ENCODE measurements at regions not wholly inside any gene's neighbourhood (a gene's known extent, or its start where the extent isn't known, plus 50 kb on each side); places are given as distances from the start of the nearest gene placed in this dataset.

DNA sequence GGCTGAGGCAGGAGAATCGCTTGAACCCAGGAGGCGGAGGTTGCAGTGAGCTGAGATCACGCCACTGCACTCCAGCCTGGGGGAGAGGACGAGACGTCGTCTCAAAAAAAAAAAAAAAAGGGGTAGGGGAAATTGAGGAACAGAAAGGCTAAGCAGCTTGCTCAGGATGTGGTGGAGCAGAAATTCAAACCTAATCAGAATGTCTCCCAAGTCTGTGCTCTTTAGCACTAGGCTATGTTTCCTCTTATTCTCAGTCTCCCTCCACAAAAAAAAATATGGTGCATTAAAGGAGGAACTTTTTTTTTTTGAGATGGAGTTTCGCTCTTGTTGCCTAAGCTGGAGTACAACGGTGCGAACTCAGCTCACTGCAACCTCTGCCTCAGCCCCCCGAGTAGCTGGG, 114.2 kb downstream of the SLC16A1 start:
- TF ChIP-seq, protein P1, sequence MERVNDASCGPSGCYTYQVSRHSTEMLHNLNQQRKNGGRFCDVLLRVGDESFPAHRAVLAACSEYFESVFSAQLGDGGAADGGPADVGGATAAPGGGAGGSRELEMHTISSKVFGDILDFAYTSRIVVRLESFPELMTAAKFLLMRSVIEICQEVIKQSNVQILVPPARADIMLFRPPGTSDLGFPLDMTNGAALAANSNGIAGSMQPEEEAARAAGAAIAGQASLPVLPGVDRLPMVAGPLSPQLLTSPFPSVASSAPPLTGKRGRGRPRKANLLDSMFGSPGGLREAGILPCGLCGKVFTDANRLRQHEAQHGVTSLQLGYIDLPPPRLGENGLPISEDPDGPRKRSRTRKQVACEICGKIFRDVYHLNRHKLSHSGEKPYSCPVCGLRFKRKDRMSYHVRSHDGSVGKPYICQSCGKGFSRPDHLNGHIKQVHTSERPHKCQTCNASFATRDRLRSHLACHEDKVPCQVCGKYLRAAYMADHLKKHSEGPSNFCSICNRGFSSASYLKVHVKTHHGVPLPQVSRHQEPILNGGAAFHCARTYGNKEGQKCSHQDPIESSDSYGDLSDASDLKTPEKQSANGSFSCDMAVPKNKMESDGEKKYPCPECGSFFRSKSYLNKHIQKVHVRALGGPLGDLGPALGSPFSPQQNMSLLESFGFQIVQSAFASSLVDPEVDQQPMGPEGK (CRISPR knock-in tag; IDR thresholded peaks at IDR 0.05; ENCODE audit: borderline replicate concordance) = no peak
- TF ChIP-seq OSR1 (CRISPR knock-in tag; IDR thresholded peaks at IDR 0.05) = no peak
- TF ChIP-seq ZNF8 (CRISPR knock-in tag; IDR thresholded peaks at IDR 0.05) = no peak
- TF ChIP-seq, protein P2, sequence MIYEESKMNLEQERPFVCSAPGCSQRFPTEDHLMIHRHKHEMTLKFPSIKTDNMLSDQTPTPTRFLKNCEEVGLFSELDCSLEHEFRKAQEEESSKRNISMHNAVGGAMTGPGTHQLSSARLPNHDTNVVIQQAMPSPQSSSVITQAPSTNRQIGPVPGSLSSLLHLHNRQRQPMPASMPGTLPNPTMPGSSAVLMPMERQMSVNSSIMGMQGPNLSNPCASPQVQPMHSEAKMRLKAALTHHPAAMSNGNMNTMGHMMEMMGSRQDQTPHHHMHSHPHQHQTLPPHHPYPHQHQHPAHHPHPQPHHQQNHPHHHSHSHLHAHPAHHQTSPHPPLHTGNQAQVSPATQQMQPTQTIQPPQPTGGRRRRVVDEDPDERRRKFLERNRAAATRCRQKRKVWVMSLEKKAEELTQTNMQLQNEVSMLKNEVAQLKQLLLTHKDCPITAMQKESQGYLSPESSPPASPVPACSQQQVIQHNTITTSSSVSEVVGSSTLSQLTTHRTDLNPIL (CRISPR knock-in tag; IDR thresholded peaks at IDR 0.05; ENCODE audit: low read depth) = no peak
- TF ChIP-seq GLIS3 (CRISPR knock-in tag; IDR thresholded peaks at IDR 0.05) = no peak
- TF ChIP-seq BACH2 (CRISPR knock-in tag; IDR thresholded peaks at IDR 0.05; ENCODE audit: borderline replicate concordance) = no peak
- no peak for TF ChIP-seq ARNTL (CRISPR knock-in tag; IDR thresholded peaks at IDR 0.05; ENCODE audit: borderline replicate concordance, low read depth)
- TF ChIP-seq RARB (CRISPR knock-in tag; IDR thresholded peaks at IDR 0.05) = no peak
- no peak for TF ChIP-seq CSDC2 (CRISPR knock-in tag; IDR thresholded peaks at IDR 0.05)
- no peak for TF ChIP-seq ZNF70 (CRISPR knock-in tag; IDR thresholded peaks at IDR 0.05)
